Neural cell (in vitro differentiated cells): ENCODE measurements at regions not wholly inside any gene's neighbourhood (a gene's known extent, or its start where the extent isn't known, plus 50 kb on each side); places are given as distances from the start of the nearest gene placed in this dataset.

ENCODE experiments used
- CTCF ChIP-seq: fragments of 450-650 bp; IDR thresholded peaks from 2 replicates; pipeline ENCODE4 v1.5.1; 2014; ENCODE audit warnings: antibody characterized with exemption, mild to moderate bottlenecking, moderate library complexity; ENCODE audit not compliant: poor library complexity, severe bottlenecking
- EP300 ChIP-seq: fragments of 450-650 bp; conservative IDR thresholded peaks from 2 replicates; pipeline ENCODE4 v1.6.1; 2014; ENCODE audit warnings: antibody characterized with exemption, mild to moderate bottlenecking, moderate library complexity; ENCODE audit not compliant: poor library complexity, severe bottlenecking
- EZH2 ChIP-seq: fragments of 200-600, 300-800 bp; shearing (Covaris generic), sonication (generic); IDR thresholded peaks from 2 replicates; pipeline ENCODE4 v1.6.1; 2014; ENCODE audit warnings: antibody characterized with exemption, low read length, borderline replicate concordance, mild to moderate bottlenecking; ENCODE audit not compliant: insufficient read depth, poor library complexity, severe bottlenecking
- REST ChIP-seq: IDR thresholded peaks from 2 replicates; pipeline ENCODE4 v1.6.1; 2012; ENCODE audit warnings: borderline replicate concordance
- TAF1 ChIP-seq: IDR thresholded peaks from 2 replicates; pipeline ENCODE4 v1.6.1; 2012; ENCODE audit warnings: low read depth

GRCh38 chr15:45794712-45795439, 160.0 kb downstream of the SQOR start:
- TF ChIP-seq EZH2 (no peak), REST (no peak), CTCF (no peak), TAF1 (no peak), EP300 (no peak)
